H1 (cell line): ENCODE measurements at regions not wholly inside any gene's neighbourhood (a gene's known extent, or its start where the extent isn't known, plus 50 kb on each side); places are given as distances from the start of the nearest gene placed in this dataset.

Experiments used
- CTCF ChIA-PET: fragments of 300-600 bp; sonication (Branson Sonifier 250); formaldehyde crosslinking; loops from one replicate; lab custom pipeline; 2021; ENCODE audit not compliant: partially characterized antibody; lab: Charles Lee
- POLR2A ChIA-PET: fragments of 300-600 bp; sonication (Branson Sonifier 250); formaldehyde crosslinking; loops from one replicate; lab custom pipeline; 2021; ENCODE audit warnings: inconsistent platforms; ENCODE audit not compliant: partially characterized antibody; lab: Charles Lee
- DNase-seq, 2 experiments: peaks; one replicate each; pipeline versions ENCODE4 v3.0.0 to v3.0.0-alpha.2; 2010 to 2022; ENCODE audit warnings: low spot score in 2 of 2, low read depth in 1 of 2, mixed read lengths in 1 of 2
- FAIRE-seq: peaks from 2 replicates; lab custom pipeline; 2011; peaks lifted over from hg19 to GRCh38; lab: Jason Lieb, UNC
- H2AFZ ChIP-seq: 2 replicates; pipeline ENCODE4 v1.8.1; 2012; ENCODE audit warnings: low read length, inconsistent platforms
- H2AK5ac ChIP-seq: 2 replicates; pipeline ENCODE4 v1.6.1; 2013; ENCODE audit warnings: low read depth, low read length
- H2BK120ac ChIP-seq: replicated peaks from 2 replicates; pipeline ENCODE3; 2013; ENCODE audit warnings: low read depth, low read length, inconsistent platforms
- H2BK12ac ChIP-seq: 2 replicates; pipeline ENCODE4 v1.6.1; 2013; ENCODE audit warnings: low read depth, low read length
- H2BK15ac ChIP-seq: 2 replicates; pipeline ENCODE4 v1.6.1; 2013; ENCODE audit warnings: low read length
- H2BK20ac ChIP-seq: 2 replicates; pipeline ENCODE4 v1.6.1; 2013; ENCODE audit warnings: low read length
- H2BK5ac ChIP-seq: 2 replicates; pipeline ENCODE4 v1.6.1; 2013; ENCODE audit warnings: low read depth, low read length
- H3K14ac ChIP-seq: 2 replicates; pipeline ENCODE4 v1.6.1; 2013; ENCODE audit warnings: inconsistent platforms; ENCODE audit not compliant: insufficient read length
- H3K18ac ChIP-seq: 2 replicates; pipeline ENCODE4 v1.6.1; 2013; ENCODE audit warnings: low read length; ENCODE audit errors: extremely low read depth
- H3K23ac ChIP-seq: 2 replicates; pipeline ENCODE4 v1.6.1; 2013; ENCODE audit warnings: inconsistent platforms; ENCODE audit not compliant: insufficient read length
- H3K23me2 ChIP-seq: 2 replicates; pipeline ENCODE4 v1.6.1; 2013; ENCODE audit warnings: low read depth, low read length
- H3K27ac ChIP-seq: 2 replicates; pipeline ENCODE4 v1.6.1; 2011; ENCODE audit warnings: low read depth, low read length, inconsistent platforms
- H3K27me3 ChIP-seq, 4 experiments: replicated peaks in 1 of 4; 1 replicate in 1 of 4; 2 replicates in 3 of 4; pipeline versions ENCODE4 v1.6.1 to v1.8.1; 2011 to 2013; ENCODE audit warnings: low read length in 3 of 4, mild to moderate bottlenecking in 3 of 4, inconsistent platforms in 2 of 4, mixed read lengths in 2 of 4, moderate library complexity in 1 of 4; ENCODE audit not compliant: control insufficient read depth in 3 of 4, insufficient read depth in 3 of 4; ENCODE audit errors: extremely low read depth in 1 of 4
- H3K36me3 ChIP-seq, 4 experiments: 2 replicates each; pipeline versions ENCODE4 v1.6.1 to v1.8.1; 2011 to 2013; ENCODE audit warnings: mild to moderate bottlenecking in 4 of 4, low read length in 3 of 4, moderate library complexity in 2 of 4, control low read depth in 1 of 4, inconsistent platforms in 1 of 4; ENCODE audit not compliant: insufficient read depth in 4 of 4, control insufficient read depth in 2 of 4
- H3K4ac ChIP-seq: replicated peaks from 2 replicates; pipeline ENCODE3; 2013; ENCODE audit warnings: low read length, low read depth, mixed read lengths, inconsistent platforms; ENCODE audit not compliant: insufficient read length
- H3K4me1 ChIP-seq, 4 experiments: replicated peaks in 1 of 4; 1 replicate in 1 of 4; 2 replicates in 3 of 4; pipeline versions ENCODE4 v1.6.1 to v1.8.1; 2011 to 2013; ENCODE audit warnings: low read length in 3 of 4, inconsistent platforms in 2 of 4, mixed read lengths in 1 of 4; ENCODE audit not compliant: insufficient read depth in 4 of 4, control insufficient read depth in 3 of 4
- H3K4me2 ChIP-seq, 2 experiments: 2 replicates each; pipeline versions ENCODE4 v1.6.1 to v1.8.1; 2011 to 2013; ENCODE audit warnings: low read depth in 2 of 2, low read length in 2 of 2, control low read depth in 1 of 2, inconsistent platforms in 1 of 2, mild to moderate bottlenecking in 1 of 2; ENCODE audit not compliant: insufficient read depth in 1 of 2
- H3K4me3 ChIP-seq, 4 experiments: fragments of 200-600, 300-600 bp in 1 of 4; sonication (generic), shearing (Covaris generic), sonication (Bioruptor Twin) in 1 of 4; 2 replicates each; pipeline versions ENCODE4 v1.5.1 to v1.8.1; 2011 to 2016; ENCODE audit warnings: low read length in 4 of 4, low read depth in 3 of 4, control low read depth in 2 of 4, inconsistent platforms in 2 of 4, mild to moderate bottlenecking in 2 of 4, mixed read lengths in 1 of 4, moderate library complexity in 1 of 4; ENCODE audit not compliant: insufficient read depth in 2 of 4; ENCODE audit errors: extremely low read depth in 1 of 4
- H3K56ac ChIP-seq: replicated peaks from 2 replicates; pipeline ENCODE3; 2013; ENCODE audit warnings: low read depth, mild to moderate bottlenecking, mixed read lengths, low read length, inconsistent platforms; ENCODE audit not compliant: insufficient read length
- H3K79me1 ChIP-seq: 2 replicates; pipeline ENCODE4 v1.6.1; 2013; ENCODE audit warnings: low read depth, low read length, control low read depth
- H3K79me2 ChIP-seq, 2 experiments: 2 replicates each; pipeline versions ENCODE4 v1.6.1 to v1.8.1; 2012 to 2013; ENCODE audit warnings: low read length in 2 of 2, mild to moderate bottlenecking in 2 of 2, inconsistent platforms in 1 of 2; ENCODE audit not compliant: insufficient read depth in 2 of 2, control insufficient read depth in 1 of 2
- H3K9ac ChIP-seq, 4 experiments: replicated peaks in 1 of 4; 1 replicate in 1 of 4; 2 replicates in 3 of 4; pipeline versions ENCODE4 v1.6.1 to v1.8.1; 2011 to 2013; ENCODE audit warnings: low read depth in 3 of 4, low read length in 3 of 4, control low read depth in 2 of 4, mild to moderate bottlenecking in 2 of 4, moderate library complexity in 2 of 4, inconsistent platforms in 1 of 4; ENCODE audit errors: extremely low read depth in 1 of 4
- H3K9me3 ChIP-seq, 2 experiments: 2 replicates each; pipeline versions ENCODE4 v1.6.1 to v1.8.1; 2012 to 2013; ENCODE audit warnings: mild to moderate bottlenecking in 2 of 2, moderate library complexity in 2 of 2, control low read depth in 1 of 2, inconsistent platforms in 1 of 2, low read depth in 1 of 2, low read length in 1 of 2, mixed read lengths in 1 of 2; ENCODE audit not compliant: insufficient read depth in 2 of 2
- H4K20me1 ChIP-seq, 2 experiments: replicated peaks in 1 of 2; 2 replicates each; pipeline versions ENCODE3 to v1.8.1; 2011 to 2013; ENCODE audit warnings: inconsistent platforms in 2 of 2, low read length in 2 of 2, mild to moderate bottlenecking in 1 of 2; ENCODE audit not compliant: insufficient read depth in 2 of 2, control insufficient read depth in 1 of 2
- H4K5ac ChIP-seq: 2 replicates; pipeline ENCODE4 v1.6.1; 2013; ENCODE audit warnings: low read length, low read depth, mixed read lengths, inconsistent platforms; ENCODE audit not compliant: insufficient read length
- H4K8ac ChIP-seq: 2 replicates; pipeline ENCODE4 v1.8.0; 2013; ENCODE audit warnings: mild to moderate bottlenecking, moderate library complexity, low read length, inconsistent platforms; ENCODE audit not compliant: insufficient read depth; ENCODE audit errors: extremely low read depth
- H4K91ac ChIP-seq: replicated peaks from 2 replicates; pipeline ENCODE3; 2013; ENCODE audit warnings: low read length, mixed read lengths, inconsistent platforms; ENCODE audit not compliant: insufficient read length
- ATF2 ChIP-seq: IDR thresholded peaks from 2 replicates; pipeline ENCODE4 v1.6.1; 2012; ENCODE audit warnings: low read length, inconsistent platforms
- CEBPB ChIP-seq: IDR thresholded peaks from 2 replicates; pipeline ENCODE4 v1.6.1; 2012; ENCODE audit warnings: low read depth, low read length
- CHD1 ChIP-seq: IDR thresholded peaks from 2 replicates; pipeline ENCODE4 v1.6.1; 2012; ENCODE audit warnings: low read depth, low read length, improper control_type of control experiment
- CTCF ChIP-seq, 3 experiments: IDR thresholded peaks; 1 replicate in 2 of 3; 2 replicates in 1 of 3; pipeline versions ENCODE4 v1.5.1 to v1.6.1; 2011; ENCODE audit warnings: low read length in 3 of 3, mild to moderate bottlenecking in 3 of 3, inconsistent platforms in 2 of 3, low read depth in 1 of 3, moderate library complexity in 1 of 3; ENCODE audit not compliant: insufficient read depth in 1 of 3; ENCODE audit errors: control extremely low read depth in 1 of 3
- EGR1 ChIP-seq: IDR thresholded peaks from 2 replicates; pipeline ENCODE4 v1.6.1; 2011; ENCODE audit warnings: low read depth, low read length, borderline replicate concordance
- KDM4A ChIP-seq: IDR thresholded peaks from one replicate; pipeline ENCODE4 v1.7.1; 2012; ENCODE audit warnings: low read depth, mild to moderate bottlenecking, moderate library complexity, low read length, inconsistent platforms; ENCODE audit not compliant: severe bottlenecking
- NRF1 ChIP-seq: IDR thresholded peaks from 2 replicates; pipeline ENCODE4 v1.6.1; 2011; ENCODE audit warnings: mild to moderate bottlenecking, low read depth, low read length, improper control_type of control experiment
- POU5F1 ChIP-seq: IDR thresholded peaks from 2 replicates; pipeline ENCODE4 v1.6.1; 2011; ENCODE audit warnings: low read depth, mild to moderate bottlenecking, low read length, moderate library complexity
- SIRT6 ChIP-seq: IDR thresholded peaks from one replicate; pipeline ENCODE4 v1.7.1; 2012; ENCODE audit warnings: low read length, inconsistent platforms
- TAF1 ChIP-seq: IDR thresholded peaks from 2 replicates; pipeline ENCODE4 v1.6.1; 2011; ENCODE audit warnings: mild to moderate bottlenecking, low read depth, low read length
- WGBS, 2 experiments: shearing (Covaris generic) in 1 of 2; methylation state at CpG; one replicate each; pipeline versions ENCODE4 v1.1.6 to v1.1.7; 2013 to 2015; ENCODE audit warnings: low lambda C conversion rate in 2 of 2, mixed read lengths in 2 of 2, inconsistent platforms in 1 of 2, low coverage in 1 of 2, missing lambda C conversion rate in 1 of 2; ENCODE audit not compliant: insufficient replicate concordance in 2 of 2, insufficient coverage in 1 of 2, insufficient read length in 1 of 2; ENCODE audit errors: extremely low coverage in 1 of 2, missing lambda C conversion rate in 1 of 2; 5-methylcytosine and 5-hydroxymethylcytosine counted together

- no peak overlapping the region for H2BK20ac ChIP-seq
- H3K18ac ChIP-seq: no peak overlapping the region
- ChIA-PET POLR2A (interaction anchor here (1.2 kb wide), 1 partner anchor 11 kb away, joined by 3 read pairs; no protein-coding TSS in a partner anchor), CTCF (interaction anchor here (0.9 to 1.4 kb wide), 2 partner anchors 34 to 165 kb away, joined by 3 to 5 read pairs; no protein-coding TSS in a partner anchor)
- no peak for FAIRE-seq
- no peaks in the 10 kb centered on the region for H3K9me3 ChIP-seq
- no peak overlapping the region for H2AFZ ChIP-seq
- no peak overlapping the region for H2AK5ac ChIP-seq
- no peak overlapping the region for H3K4me3 ChIP-seq
- peaks cover under 1% of the 10 kb centered on the region; the same call in 1 of the 2 replicates for H3K23me2 ChIP-seq
- H3K14ac ChIP-seq: no peak overlapping the region
- no peaks in the 10 kb centered on the region for H3K36me3 ChIP-seq
- peaks cover 0 to 7% (median 6%) of the 10 kb centered on the region in 4 experiments; a peak in 5 of 7 replicates for H3K4me1 ChIP-seq
- no peak overlapping the region for H2BK5ac ChIP-seq
- H3K4me2 ChIP-seq: no peak overlapping the region
- TF ChIP-seq CEBPB: no peak
- TF ChIP-seq ATF2: no peak
- TF ChIP-seq NRF1: no peak
- TF ChIP-seq KDM4A: no peak
- no peak for TF ChIP-seq EGR1
- no peak for TF ChIP-seq SIRT6
- TF ChIP-seq CHD1: no peak
- TF ChIP-seq CTCF (IDR thresholded peaks at IDR 0.05; ENCODE audit: control extremely low read depth in 1 of 3, insufficient read depth in 1 of 3, low read depth in 1 of 3, low read length in 3 of 3): no peak
- no peak for TF ChIP-seq POU5F1
- no peak for TF ChIP-seq TAF1
- WGBS, 2 experiments: 100% methylated on average over 2 of the region's 2 CpGs; no CpG with 5 or more reads in 1 of the 2 experiments
- H4K5ac ChIP-seq: no peak overlapping the region
- peaks cover 0 to 22% (median 12%) of the 10 kb centered on the region in 4 experiments; a peak in 4 of 7 replicates for H3K27me3 ChIP-seq
- H4K20me1 ChIP-seq: no peaks in the 10 kb centered on the region
- H3K9ac ChIP-seq: no peak overlapping the region
- H2BK15ac ChIP-seq: no peak overlapping the region
- H3K79me2 ChIP-seq: no peaks in the 10 kb centered on the region
- no peak overlapping the region for H2BK12ac ChIP-seq
- DNase-seq: no peak
- no peak overlapping the region for H4K91ac ChIP-seq
- H4K8ac ChIP-seq: no peak overlapping the region
- no peaks in the 10 kb centered on the region for H3K79me1 ChIP-seq
- no peak overlapping the region for H3K23ac ChIP-seq
- no peak overlapping the region for H3K4ac ChIP-seq
- H3K27ac ChIP-seq: no peak overlapping the region
- no peak overlapping the region for H2BK120ac ChIP-seq
- no peak overlapping the region for H3K56ac ChIP-seq
Measured at GRCh38 chr14:65329481-65329880, 83.0 kb upstream of the FUT8 start.
